H9 (cell line): ENCODE measurements at regions not wholly inside any gene's neighbourhood (a gene's known extent, or its start where the extent isn't known, plus 50 kb on each side); places are given as distances from the start of the nearest gene placed in this dataset.

Source experiments
- DNase-seq: peaks from one replicate; pipeline ENCODE4 v3.0.0-alpha.2; 2017
- H2AFZ ChIP-seq: one replicate; pipeline ENCODE4 v1.6.1; 2013; ENCODE audit warnings: mild to moderate bottlenecking, low read length, control low read depth, moderate library complexity
- H2AK5ac ChIP-seq: 2 replicates; pipeline ENCODE4 v1.6.1; 2013; ENCODE audit warnings: low read length, control low read depth, mixed read lengths; ENCODE audit not compliant: insufficient read length
- H2BK120ac ChIP-seq: one replicate; pipeline ENCODE4 v1.6.1; 2013; ENCODE audit warnings: low read depth, mild to moderate bottlenecking, low read length, control low read depth, inconsistent platforms; ENCODE audit not compliant: poor library complexity, severe bottlenecking
- H2BK12ac ChIP-seq: 2 replicates; pipeline ENCODE4 v1.6.1; 2013; ENCODE audit warnings: low read length, control low read depth, mixed read lengths, low read depth; ENCODE audit not compliant: insufficient read length
- H2BK15ac ChIP-seq: 2 replicates; pipeline ENCODE4 v1.6.1; 2013; ENCODE audit warnings: low read depth, low read length, control low read depth
- H2BK20ac ChIP-seq: one replicate; pipeline ENCODE4 v1.6.1; 2013; ENCODE audit warnings: low read depth, mild to moderate bottlenecking, low read length, control low read depth, inconsistent platforms; ENCODE audit not compliant: poor library complexity, severe bottlenecking
- H2BK5ac ChIP-seq: 2 replicates; pipeline ENCODE4 v1.6.1; 2013; ENCODE audit warnings: low read length, control low read depth, mixed read lengths; ENCODE audit not compliant: insufficient read length
- H3K14ac ChIP-seq: 2 replicates; pipeline ENCODE4 v1.6.1; 2013; ENCODE audit warnings: low read length, control low read depth; ENCODE audit not compliant: insufficient read depth
- H3K18ac ChIP-seq: 2 replicates; pipeline ENCODE4 v1.6.1; 2013; ENCODE audit warnings: low read depth, mild to moderate bottlenecking, mixed read lengths, low read length, control low read depth; ENCODE audit not compliant: insufficient read length
- H3K23ac ChIP-seq: 2 replicates; pipeline ENCODE4 v1.6.1; 2013; ENCODE audit warnings: low read length, control low read depth, mixed read lengths, low read depth; ENCODE audit not compliant: insufficient read length
- H3K23me2 ChIP-seq: 2 replicates; pipeline ENCODE4 v1.6.1; 2013; ENCODE audit warnings: low read depth, mild to moderate bottlenecking, mixed read lengths, low read length, control low read depth; ENCODE audit not compliant: insufficient read length, poor library complexity, severe bottlenecking
- H3K27ac ChIP-seq: 2 replicates; pipeline ENCODE4 v1.5.1; 2013; ENCODE audit warnings: low read length, control low read depth, mixed read lengths, low read depth; ENCODE audit not compliant: insufficient read length
- H3K27me3 ChIP-seq: 2 replicates; pipeline ENCODE4 v1.6.1; 2013; ENCODE audit warnings: low read length, control low read depth, inconsistent platforms; ENCODE audit not compliant: insufficient read depth
- H3K4ac ChIP-seq: 2 replicates; pipeline ENCODE4 v1.6.1; 2013; ENCODE audit warnings: low read depth, mild to moderate bottlenecking, control low read depth, inconsistent platforms, low read length, moderate library complexity
- H3K4me1 ChIP-seq: 2 replicates; pipeline ENCODE4 v1.6.1; 2013; ENCODE audit warnings: low read length, control low read depth, inconsistent platforms; ENCODE audit not compliant: insufficient read depth
- H3K4me2 ChIP-seq: 2 replicates; pipeline ENCODE4 v1.6.1; 2013; ENCODE audit warnings: low read length, control low read depth, mixed read lengths; ENCODE audit not compliant: insufficient read length, insufficient read depth
- H3K56ac ChIP-seq: 2 replicates; pipeline ENCODE4 v1.6.1; 2013; ENCODE audit warnings: low read depth, mild to moderate bottlenecking, mixed read lengths, low read length, control low read depth; ENCODE audit not compliant: insufficient read length
- H3K79me1 ChIP-seq: 2 replicates; pipeline ENCODE4 v1.6.1; 2013; ENCODE audit warnings: low read depth, mild to moderate bottlenecking, moderate library complexity, low read length, control low read depth, inconsistent platforms; ENCODE audit not compliant: insufficient read depth, poor library complexity, severe bottlenecking
- H3K79me2 ChIP-seq: 2 replicates; pipeline ENCODE4 v1.6.1; 2013; ENCODE audit warnings: low read length, control low read depth, inconsistent platforms; ENCODE audit not compliant: insufficient read depth
- H3K9ac ChIP-seq: 2 replicates; pipeline ENCODE4 v1.6.1; 2013; ENCODE audit warnings: low read length, control low read depth, mixed read lengths; ENCODE audit not compliant: insufficient read length; ENCODE audit errors: extremely low read depth
- H3K9me3 ChIP-seq: one replicate; pipeline ENCODE4 v1.6.1; 2013; ENCODE audit warnings: low read depth, low read length, inconsistent platforms; ENCODE audit not compliant: control insufficient read depth
- H3T11ph ChIP-seq: one replicate; pipeline ENCODE4 v1.6.1; 2013; ENCODE audit warnings: mild to moderate bottlenecking, low read length, control low read depth, inconsistent platforms
- H4K20me1 ChIP-seq: one replicate; pipeline ENCODE4 v1.6.1; 2013; ENCODE audit not compliant: control insufficient read depth, insufficient read length, insufficient read depth
- H4K5ac ChIP-seq: 2 replicates; pipeline ENCODE4 v1.6.1; 2013; ENCODE audit warnings: low read depth, mild to moderate bottlenecking, mixed read lengths, low read length, control low read depth; ENCODE audit not compliant: insufficient read length
- H4K8ac ChIP-seq: replicated peaks from 2 replicates; pipeline ENCODE4 v1.6.1; 2013; ENCODE audit warnings: low read length, control low read depth, mixed read lengths, low read depth; ENCODE audit not compliant: insufficient read length
- H4K91ac ChIP-seq: 2 replicates; pipeline ENCODE4 v1.6.1; 2013; ENCODE audit warnings: low read depth, mild to moderate bottlenecking, moderate library complexity, mixed read lengths, low read length, control low read depth; ENCODE audit not compliant: insufficient read length
- H3K27ac Mint-ChIP-seq, 3 experiments: 2 replicates in 2 of 3; 3 replicates in 1 of 3; pipeline ENCODE4 v1.8.0; 2020 to 2021; ENCODE audit warnings: mixed read lengths in 3 of 3, mild to moderate bottlenecking in 1 of 3, moderate library complexity in 1 of 3
- H3K27me3 Mint-ChIP-seq: 2 replicates; pipeline ENCODE4 v1.8.0; 2021; ENCODE audit warnings: low read depth, mild to moderate bottlenecking, moderate library complexity, mixed read lengths
- H3K36me3 Mint-ChIP-seq, 3 experiments: 2 replicates in 2 of 3; 3 replicates in 1 of 3; pipeline ENCODE4 v1.8.0; 2020 to 2021; ENCODE audit warnings: low read depth in 3 of 3, mixed read lengths in 3 of 3; ENCODE audit not compliant: insufficient read depth in 1 of 3
- H3K4me1 Mint-ChIP-seq, 2 experiments: 2 replicates each; pipeline ENCODE4 v1.8.0; 2020; ENCODE audit warnings: mixed read lengths in 2 of 2
- H3K4me3 Mint-ChIP-seq, 2 experiments: 2 replicates in 1 of 2; 3 replicates in 1 of 2; pipeline ENCODE4 v1.8.0; 2020 to 2021; ENCODE audit warnings: mild to moderate bottlenecking in 2 of 2, mixed read lengths in 2 of 2, moderate library complexity in 1 of 2
- H3K9me3 Mint-ChIP-seq, 2 experiments: 2 replicates in 1 of 2; 3 replicates in 1 of 2; pipeline ENCODE4 v1.8.0; 2020; ENCODE audit warnings: mild to moderate bottlenecking in 2 of 2, mixed read lengths in 2 of 2, moderate library complexity in 1 of 2
- WGBS: extraction: QIAGEN DNeasy Blood & Tissue Kit; methylation state at CpG from one replicate; pipeline ENCODE4 v1.1.7; 2013; ENCODE audit warnings: missing lambda C conversion rate, low lambda C conversion rate, mixed read lengths; ENCODE audit not compliant: insufficient read length; ENCODE audit errors: extremely low coverage; 5-methylcytosine and 5-hydroxymethylcytosine counted together
- TF ChIP-seq, protein P1 (sequence below): fragments of 200-600 bp; sonication (generic); conservative IDR thresholded peaks from 3 replicates; pipeline ENCODE4 v1.8.0; 2021; ENCODE audit warnings: antibody characterized with exemption, mild to moderate bottlenecking

DNA sequence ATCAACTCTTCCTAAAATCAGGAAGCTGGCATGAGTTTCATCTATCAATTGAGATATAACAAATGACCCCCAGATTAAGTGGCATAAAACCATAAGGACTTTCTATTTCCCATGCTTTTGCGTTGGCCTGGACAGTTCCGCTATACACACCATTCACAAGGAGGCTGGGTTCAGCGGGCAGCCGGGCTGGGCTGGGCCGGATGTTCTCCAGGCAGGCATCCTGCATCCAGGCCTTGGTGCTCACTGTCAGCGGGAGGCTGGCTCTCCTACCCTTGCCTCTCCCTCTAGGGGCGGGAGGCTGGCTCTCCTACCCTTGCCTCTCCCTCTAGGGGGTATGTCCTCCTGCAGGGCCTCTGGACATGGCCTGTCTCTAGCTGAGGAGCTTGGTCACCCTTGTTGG is 266.0 kb upstream of the ARRDC4 start:
- H4K91ac ChIP-seq: no peak overlapping the region
- H3K9me3 ChIP-seq: no peaks in the 10 kb centered on the region
- no peak overlapping the region for H3K4ac ChIP-seq
- no peaks in the 10 kb centered on the region for H3K27me3 ChIP-seq
- H3K79me2 ChIP-seq: no peaks in the 10 kb centered on the region
- H2BK12ac ChIP-seq: no peak overlapping the region
- no peak overlapping the region for H2BK15ac ChIP-seq
- WGBS: no CpG with 5 or more reads among the region's 7 CpGs
- Mint-ChIP-seq H3K27ac (no peak overlapping the region), H3K4me3 (no peak overlapping the region), H3K9me3 (0 out of 5 replicates have a peak, but pooled peaks cover 0 to 4% of the 10 kb centered on the region in 2 experiments), H3K36me3 (no peaks in the 10 kb centered on the region), H3K27me3 (no peaks in the 10 kb centered on the region), H3K4me1 (no peaks in the 10 kb centered on the region)
- no peak overlapping the region for H2AK5ac ChIP-seq
- H3K23me2 ChIP-seq: peaks cover 3% of the 10 kb centered on the region
- TF ChIP-seq, protein P1, sequence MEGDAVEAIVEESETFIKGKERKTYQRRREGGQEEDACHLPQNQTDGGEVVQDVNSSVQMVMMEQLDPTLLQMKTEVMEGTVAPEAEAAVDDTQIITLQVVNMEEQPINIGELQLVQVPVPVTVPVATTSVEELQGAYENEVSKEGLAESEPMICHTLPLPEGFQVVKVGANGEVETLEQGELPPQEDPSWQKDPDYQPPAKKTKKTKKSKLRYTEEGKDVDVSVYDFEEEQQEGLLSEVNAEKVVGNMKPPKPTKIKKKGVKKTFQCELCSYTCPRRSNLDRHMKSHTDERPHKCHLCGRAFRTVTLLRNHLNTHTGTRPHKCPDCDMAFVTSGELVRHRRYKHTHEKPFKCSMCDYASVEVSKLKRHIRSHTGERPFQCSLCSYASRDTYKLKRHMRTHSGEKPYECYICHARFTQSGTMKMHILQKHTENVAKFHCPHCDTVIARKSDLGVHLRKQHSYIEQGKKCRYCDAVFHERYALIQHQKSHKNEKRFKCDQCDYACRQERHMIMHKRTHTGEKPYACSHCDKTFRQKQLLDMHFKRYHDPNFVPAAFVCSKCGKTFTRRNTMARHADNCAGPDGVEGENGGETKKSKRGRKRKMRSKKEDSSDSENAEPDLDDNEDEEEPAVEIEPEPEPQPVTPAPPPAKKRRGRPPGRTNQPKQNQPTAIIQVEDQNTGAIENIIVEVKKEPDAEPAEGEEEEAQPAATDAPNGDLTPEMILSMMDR: no peak
- no peak overlapping the region for H2BK5ac ChIP-seq
- H4K20me1 ChIP-seq: no peaks in the 10 kb centered on the region
- H3K79me1 ChIP-seq: no peaks in the 10 kb centered on the region
- no peak overlapping the region for H4K8ac ChIP-seq
- H3K4me1 ChIP-seq: no peaks in the 10 kb centered on the region
- H2AFZ ChIP-seq: no peak overlapping the region
- no peak overlapping the region for H3K23ac ChIP-seq
- H3T11ph ChIP-seq: no peak overlapping the region
- H3K9ac ChIP-seq: no peak overlapping the region
- no peak for DNase-seq
- no peak overlapping the region for H3K4me2 ChIP-seq
- H2BK20ac ChIP-seq: no peak overlapping the region
- H3K14ac ChIP-seq: no peak overlapping the region
- no peak overlapping the region for H2BK120ac ChIP-seq
- no peak overlapping the region for H4K5ac ChIP-seq
- no peak overlapping the region for H3K56ac ChIP-seq
- no peak overlapping the region for H3K18ac ChIP-seq
- H3K27ac ChIP-seq: no peak overlapping the region
